PFSK-1 (cell line): ENCODE measurements at regions not wholly inside any gene's neighbourhood (a gene's known extent, or its start where the extent isn't known, plus 50 kb on each side); places are given as distances from the start of the nearest gene placed in this dataset.

Experiments
- POLR2AphosphoS5 ChIP-seq: IDR thresholded peaks from 2 replicates; pipeline ENCODE4 v1.6.1; 2012; ENCODE audit warnings: low read depth, mild to moderate bottlenecking, control low read depth, low read length, moderate library complexity
- TF ChIP-seq, protein P1 (sequence below), 2 experiments: IDR thresholded peaks; 2 replicates each; pipeline versions ENCODE4 v1.6.1 to v1.8.0; 2011 to 2012; ENCODE audit warnings: low read depth in 2 of 2, low read length in 2 of 2, control low read depth in 1 of 2, inconsistent platforms in 1 of 2, mild to moderate bottlenecking in 1 of 2, moderate library complexity in 1 of 2; ENCODE audit not compliant: insufficient read depth in 1 of 2

- TF ChIP-seq POLR2AphosphoS5: no peak
- TF ChIP-seq, protein P1, sequence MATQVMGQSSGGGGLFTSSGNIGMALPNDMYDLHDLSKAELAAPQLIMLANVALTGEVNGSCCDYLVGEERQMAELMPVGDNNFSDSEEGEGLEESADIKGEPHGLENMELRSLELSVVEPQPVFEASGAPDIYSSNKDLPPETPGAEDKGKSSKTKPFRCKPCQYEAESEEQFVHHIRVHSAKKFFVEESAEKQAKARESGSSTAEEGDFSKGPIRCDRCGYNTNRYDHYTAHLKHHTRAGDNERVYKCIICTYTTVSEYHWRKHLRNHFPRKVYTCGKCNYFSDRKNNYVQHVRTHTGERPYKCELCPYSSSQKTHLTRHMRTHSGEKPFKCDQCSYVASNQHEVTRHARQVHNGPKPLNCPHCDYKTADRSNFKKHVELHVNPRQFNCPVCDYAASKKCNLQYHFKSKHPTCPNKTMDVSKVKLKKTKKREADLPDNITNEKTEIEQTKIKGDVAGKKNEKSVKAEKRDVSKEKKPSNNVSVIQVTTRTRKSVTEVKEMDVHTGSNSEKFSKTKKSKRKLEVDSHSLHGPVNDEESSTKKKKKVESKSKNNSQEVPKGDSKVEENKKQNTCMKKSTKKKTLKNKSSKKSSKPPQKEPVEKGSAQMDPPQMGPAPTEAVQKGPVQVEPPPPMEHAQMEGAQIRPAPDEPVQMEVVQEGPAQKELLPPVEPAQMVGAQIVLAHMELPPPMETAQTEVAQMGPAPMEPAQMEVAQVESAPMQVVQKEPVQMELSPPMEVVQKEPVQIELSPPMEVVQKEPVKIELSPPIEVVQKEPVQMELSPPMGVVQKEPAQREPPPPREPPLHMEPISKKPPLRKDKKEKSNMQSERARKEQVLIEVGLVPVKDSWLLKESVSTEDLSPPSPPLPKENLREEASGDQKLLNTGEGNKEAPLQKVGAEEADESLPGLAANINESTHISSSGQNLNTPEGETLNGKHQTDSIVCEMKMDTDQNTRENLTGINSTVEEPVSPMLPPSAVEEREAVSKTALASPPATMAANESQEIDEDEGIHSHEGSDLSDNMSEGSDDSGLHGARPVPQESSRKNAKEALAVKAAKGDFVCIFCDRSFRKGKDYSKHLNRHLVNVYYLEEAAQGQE (IDR thresholded peaks at IDR 0.05; ENCODE audit: insufficient read depth in 1 of 2, low read depth in 2 of 2, low read length in 2 of 2): no peak
Observed at GRCh38 chr20:48193627-48194425, 408.5 kb upstream of the SULF2 start.
